ENCODE measurements at regions not wholly inside any gene's neighbourhood (a gene's known extent, or its start where the extent isn't known, plus 50 kb on each side); places are given as distances from the start of the nearest gene placed in this dataset.

- TF ChIP-seq CTCF (conservative IDR thresholded peaks at IDR 0.05; ENCODE audit: low read depth, low read length) (no peak), EZH2 (IDR thresholded peaks at IDR 0.05; ENCODE audit: low read length, unreplicated experiment) (no peak)
These were observed 470.6 kb upstream of the CDH5 start for GRCh38 chr16:65895906-65896305.
